GM13976 (cell line): ENCODE measurements at regions not wholly inside any gene's neighbourhood (a gene's known extent, or its start where the extent isn't known, plus 50 kb on each side); places are given as distances from the start of the nearest gene placed in this dataset.

Experiments used
- DNase-seq: peaks from one replicate; pipeline ENCODE4 v3.0.0; 2012; ENCODE audit warnings: low spot score
- in situ Hi-C: fragments of 300-500 bp; cut with MboI; formaldehyde crosslinking; loops from one replicate; pipeline ENCODE4 v1.12.0; 2022; ENCODE audit warnings: low sequenced_read_pairs, mixed read lengths, inconsistent platforms; ENCODE audit not compliant: unreplicated experiment
- TF ChIP-seq, protein P1 (sequence below): IDR thresholded peaks from 2 replicates; pipeline ENCODE4 v1.5.1; 2012; ENCODE audit warnings: borderline replicate concordance, mild to moderate bottlenecking; ENCODE audit not compliant: insufficient read depth; ENCODE audit errors: extremely low read depth, missing control alignments, control extremely low read depth

DNA sequence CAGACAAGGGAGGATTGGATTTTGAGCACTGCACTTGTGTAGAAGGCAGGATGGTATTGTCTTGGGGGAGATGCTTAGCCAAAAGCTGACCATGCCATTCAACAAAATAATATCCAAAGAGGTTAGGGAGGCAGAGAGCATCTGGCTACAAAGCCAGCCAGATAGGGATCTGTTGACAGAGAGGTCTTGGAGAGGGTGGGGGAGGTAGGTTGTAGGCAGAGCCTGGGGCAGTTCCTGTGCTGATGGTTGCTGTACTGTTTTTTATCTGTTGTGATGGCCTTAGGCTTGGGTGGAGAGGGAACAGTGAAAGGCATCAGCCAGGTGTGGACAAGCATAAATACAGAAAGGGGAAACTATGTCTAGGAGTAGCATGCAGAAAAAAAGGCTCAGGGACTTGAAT is 100.9 kb downstream of the AQP4 start:
- TF ChIP-seq, protein P1, sequence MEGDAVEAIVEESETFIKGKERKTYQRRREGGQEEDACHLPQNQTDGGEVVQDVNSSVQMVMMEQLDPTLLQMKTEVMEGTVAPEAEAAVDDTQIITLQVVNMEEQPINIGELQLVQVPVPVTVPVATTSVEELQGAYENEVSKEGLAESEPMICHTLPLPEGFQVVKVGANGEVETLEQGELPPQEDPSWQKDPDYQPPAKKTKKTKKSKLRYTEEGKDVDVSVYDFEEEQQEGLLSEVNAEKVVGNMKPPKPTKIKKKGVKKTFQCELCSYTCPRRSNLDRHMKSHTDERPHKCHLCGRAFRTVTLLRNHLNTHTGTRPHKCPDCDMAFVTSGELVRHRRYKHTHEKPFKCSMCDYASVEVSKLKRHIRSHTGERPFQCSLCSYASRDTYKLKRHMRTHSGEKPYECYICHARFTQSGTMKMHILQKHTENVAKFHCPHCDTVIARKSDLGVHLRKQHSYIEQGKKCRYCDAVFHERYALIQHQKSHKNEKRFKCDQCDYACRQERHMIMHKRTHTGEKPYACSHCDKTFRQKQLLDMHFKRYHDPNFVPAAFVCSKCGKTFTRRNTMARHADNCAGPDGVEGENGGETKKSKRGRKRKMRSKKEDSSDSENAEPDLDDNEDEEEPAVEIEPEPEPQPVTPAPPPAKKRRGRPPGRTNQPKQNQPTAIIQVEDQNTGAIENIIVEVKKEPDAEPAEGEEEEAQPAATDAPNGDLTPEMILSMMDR, result no peak
- in situ Hi-C loops, result loop anchor here (25.0 kb wide), 1 partner anchor 352 kb away; no protein-coding TSS in a partner anchor
- no peak for DNase-seq

DNA sequence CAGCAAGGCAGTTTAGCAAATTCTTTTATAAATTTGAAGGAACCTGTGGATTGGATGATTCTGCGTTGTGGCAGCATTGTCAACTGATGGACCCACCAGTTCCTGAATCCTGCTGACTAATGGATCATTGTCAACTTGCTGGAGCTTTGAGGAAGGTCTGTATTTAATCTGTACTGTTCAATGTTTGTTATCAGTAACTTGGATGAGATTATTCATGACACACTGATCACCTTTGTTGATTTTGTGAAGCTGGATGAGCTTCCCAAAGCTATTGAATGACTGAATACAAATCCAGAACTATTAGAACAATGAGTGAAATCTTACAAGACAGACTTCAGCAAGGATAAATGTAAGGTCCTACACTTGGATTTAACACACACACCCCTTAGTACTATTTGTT is 101.3 kb downstream of the AQP4 start:
- DNase-seq, result no peak
- in situ Hi-C loops, result loop anchor here (25.0 kb wide), 1 partner anchor 352 kb away; no protein-coding TSS in a partner anchor
- TF ChIP-seq, protein P1, result no peak

DNA sequence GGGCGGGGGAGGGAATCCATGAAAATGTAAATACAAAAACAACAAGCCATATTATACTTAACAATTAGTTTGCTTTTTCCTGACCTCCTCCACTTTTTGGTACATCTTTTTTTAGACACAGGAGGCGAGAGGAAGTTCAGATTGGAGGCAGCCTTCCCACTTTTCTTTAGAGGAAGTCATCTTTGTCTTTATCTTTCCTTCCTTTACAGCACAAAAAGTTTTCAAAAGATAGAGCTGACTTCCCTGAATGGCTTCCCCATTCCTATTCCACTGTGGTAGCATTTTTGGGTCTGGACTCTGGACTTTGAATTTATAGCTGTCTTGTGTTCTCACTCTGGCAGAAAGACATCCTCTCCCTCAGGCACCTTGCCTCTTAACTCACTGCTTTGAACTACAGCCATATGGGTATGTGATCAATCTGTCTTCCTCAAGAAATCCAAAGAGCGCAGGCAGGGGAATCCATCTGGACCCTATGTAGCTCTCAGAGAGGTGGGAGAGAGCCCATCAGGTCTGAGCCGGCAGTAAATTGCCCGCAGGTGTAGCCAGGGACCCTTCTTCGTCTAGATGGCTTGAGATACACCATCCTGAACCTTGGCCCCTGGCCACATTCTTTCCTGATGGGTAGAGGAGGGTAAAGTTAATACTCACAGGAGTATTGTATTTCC is 101.9 kb downstream of the AQP4 start:
- in situ Hi-C loops, result loop anchor here (25.0 kb wide), 1 partner anchor 351 kb away; no protein-coding TSS in a partner anchor
- no peak for DNase-seq
- TF ChIP-seq, protein P1, result no peak

DNA sequence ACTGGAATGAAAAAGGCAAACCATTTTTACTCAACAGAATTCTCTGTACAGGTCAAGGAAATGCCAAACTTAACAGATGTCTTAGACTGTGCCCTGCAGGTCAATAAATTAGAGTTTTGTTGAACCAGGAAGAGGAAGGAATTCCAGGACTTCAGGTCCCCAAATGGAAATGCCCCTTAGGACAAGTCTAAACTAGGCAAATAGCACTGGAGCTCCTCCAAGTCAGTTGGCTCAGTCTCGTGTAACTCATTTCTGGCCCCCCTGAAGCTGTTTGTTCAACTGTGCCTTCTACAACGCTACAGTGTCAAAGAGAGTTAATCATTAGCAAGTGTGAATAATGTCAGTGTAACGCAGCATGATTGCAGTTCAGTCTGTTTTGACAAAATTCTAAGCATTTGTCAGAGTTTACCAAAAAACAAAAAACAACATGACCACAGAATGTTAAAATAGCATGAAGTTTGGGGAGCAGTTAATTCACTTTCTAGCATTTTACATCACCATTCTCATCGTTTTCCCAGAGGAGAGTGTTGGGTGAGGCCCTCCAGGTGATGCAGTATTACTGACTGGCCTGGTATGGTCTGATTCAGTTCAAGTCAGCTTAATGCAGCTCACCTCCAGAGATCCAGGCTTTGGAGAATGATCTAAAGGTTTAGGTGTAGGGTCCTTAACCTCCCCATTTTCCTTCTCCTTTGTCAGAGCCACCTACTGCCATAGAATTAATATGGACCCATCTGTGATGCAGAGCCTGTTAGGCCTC is 108.1 kb downstream of the AQP4 start:
- TF ChIP-seq, protein P1, result no peak
- in situ Hi-C loops, result loop anchor here (25.0 kb wide), 1 partner anchor 345 kb away; no protein-coding TSS in a partner anchor
- no peak for DNase-seq

DNA sequence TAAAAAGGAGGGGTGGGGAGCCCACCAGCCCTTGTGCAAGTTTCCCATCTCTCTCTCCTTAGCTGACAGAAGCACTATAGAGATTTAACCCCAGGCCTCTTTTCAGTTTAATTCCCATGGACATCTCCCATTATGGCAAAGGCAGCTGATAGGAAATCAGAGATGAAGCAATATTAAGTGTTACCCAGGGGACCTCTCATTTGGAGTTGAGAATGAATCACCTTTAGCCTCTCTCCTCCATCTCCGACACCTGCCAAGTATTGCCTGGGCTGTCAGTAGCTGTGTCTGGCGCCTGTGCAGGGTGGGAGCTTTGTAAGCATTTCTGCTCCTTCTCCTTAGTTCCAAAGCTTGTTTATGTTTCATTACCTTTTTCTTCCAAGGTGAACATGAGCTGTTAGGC is 109.0 kb downstream of the AQP4 start:
- DNase-seq, result no peak
- in situ Hi-C loops, result loop anchor here (25.0 kb wide), 1 partner anchor 344 kb away; no protein-coding TSS in a partner anchor
- TF ChIP-seq, protein P1, result no peak

DNA sequence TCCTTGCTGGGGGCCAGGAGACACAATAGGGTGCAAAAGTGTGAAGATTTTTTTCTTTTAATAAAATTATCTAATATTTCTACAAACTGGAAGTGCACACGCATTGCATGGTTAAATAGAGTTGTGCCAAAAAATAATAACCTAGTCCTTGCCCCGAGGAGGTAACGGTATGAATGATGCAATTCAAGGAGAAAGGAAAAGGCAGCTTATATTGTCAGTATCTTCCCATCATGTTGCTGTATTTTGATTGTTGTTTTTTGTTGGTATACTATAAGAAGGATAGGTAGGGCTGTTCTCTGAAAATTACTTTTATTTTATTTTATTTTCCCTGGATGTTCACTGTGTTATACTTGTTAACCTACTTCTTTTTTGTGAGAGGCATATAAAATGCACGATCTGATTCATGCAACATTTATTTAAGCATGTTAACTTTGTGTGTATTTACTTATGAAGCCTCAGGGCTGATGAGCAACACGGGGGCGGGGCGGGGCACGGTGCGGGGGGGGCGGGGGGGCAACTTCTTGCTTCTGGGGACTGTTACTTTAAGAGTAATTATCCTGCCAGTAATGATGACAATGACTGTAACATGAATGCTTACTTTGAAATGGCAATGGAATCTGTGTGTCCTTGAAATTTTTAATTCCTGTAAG is 118.6 kb downstream of the AQP4 start:
- TF ChIP-seq, protein P1, result no peak
- no peak for DNase-seq
- in situ Hi-C loops, result no loop called here
